ENCODE measurements at regions not wholly inside any gene's neighbourhood (a gene's known extent, or its start where the extent isn't known, plus 50 kb on each side); places are given as distances from the start of the nearest gene placed in this dataset.

DNA sequence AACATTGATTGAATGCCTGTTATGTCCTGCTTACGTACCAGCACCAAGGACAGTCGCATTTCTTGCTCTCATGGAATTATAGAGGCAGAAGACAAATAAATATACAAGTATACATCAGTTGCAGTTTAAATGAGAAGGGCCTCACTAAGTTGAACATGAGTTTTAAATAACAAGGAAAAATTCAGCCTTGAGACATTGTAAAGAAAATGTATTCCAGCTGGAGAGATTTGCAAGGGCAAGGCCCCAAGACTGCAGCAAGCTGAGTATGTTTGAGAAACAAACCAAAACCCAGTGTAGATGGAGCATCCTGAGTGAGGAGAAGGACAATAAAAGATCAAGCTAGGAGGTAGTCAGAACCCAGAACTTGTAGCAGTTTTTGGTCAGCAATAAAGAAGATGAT lies 123.2 kb upstream of the BMP5 start:
- Histone ChIP-seq H3K79me2 (ENCODE audit: low read length) (no peaks in the 10 kb centered on the region), H3K4me1 (ENCODE audit: low read length) (no peaks in the 10 kb centered on the region), H2AFZ (ENCODE audit: low read depth, low read length) (no peak overlapping the region), H3K36me3 (replicated peaks; ENCODE audit: low read depth, low read length) (no peaks in the 10 kb centered on the region), H3K27ac (ENCODE audit: low read length) (no peak overlapping the region), H3K27me3 (ENCODE audit: low read depth, low read length) (no peaks in the 10 kb centered on the region), H3K9ac (ENCODE audit: low read length) (no peak overlapping the region), H3K4me3 (ENCODE audit: low read length) (no peak overlapping the region), H3K4me2 (ENCODE audit: low read length) (no peak overlapping the region), H4K20me1 (ENCODE audit: insufficient read depth, low read length) (no peaks in the 10 kb centered on the region), H3K9me3 (ENCODE audit: insufficient read depth, low read length) (peaks cover 2% of the 10 kb centered on the region)
- no peak for TF ChIP-seq EZH2phosphoT487 (IDR thresholded peaks at IDR 0.05; ENCODE audit: low read depth)
- TF ChIP-seq, protein P1, sequence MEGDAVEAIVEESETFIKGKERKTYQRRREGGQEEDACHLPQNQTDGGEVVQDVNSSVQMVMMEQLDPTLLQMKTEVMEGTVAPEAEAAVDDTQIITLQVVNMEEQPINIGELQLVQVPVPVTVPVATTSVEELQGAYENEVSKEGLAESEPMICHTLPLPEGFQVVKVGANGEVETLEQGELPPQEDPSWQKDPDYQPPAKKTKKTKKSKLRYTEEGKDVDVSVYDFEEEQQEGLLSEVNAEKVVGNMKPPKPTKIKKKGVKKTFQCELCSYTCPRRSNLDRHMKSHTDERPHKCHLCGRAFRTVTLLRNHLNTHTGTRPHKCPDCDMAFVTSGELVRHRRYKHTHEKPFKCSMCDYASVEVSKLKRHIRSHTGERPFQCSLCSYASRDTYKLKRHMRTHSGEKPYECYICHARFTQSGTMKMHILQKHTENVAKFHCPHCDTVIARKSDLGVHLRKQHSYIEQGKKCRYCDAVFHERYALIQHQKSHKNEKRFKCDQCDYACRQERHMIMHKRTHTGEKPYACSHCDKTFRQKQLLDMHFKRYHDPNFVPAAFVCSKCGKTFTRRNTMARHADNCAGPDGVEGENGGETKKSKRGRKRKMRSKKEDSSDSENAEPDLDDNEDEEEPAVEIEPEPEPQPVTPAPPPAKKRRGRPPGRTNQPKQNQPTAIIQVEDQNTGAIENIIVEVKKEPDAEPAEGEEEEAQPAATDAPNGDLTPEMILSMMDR (IDR thresholded peaks at IDR 0.05; ENCODE audit: low read depth, low read length) = no peak

DNA sequence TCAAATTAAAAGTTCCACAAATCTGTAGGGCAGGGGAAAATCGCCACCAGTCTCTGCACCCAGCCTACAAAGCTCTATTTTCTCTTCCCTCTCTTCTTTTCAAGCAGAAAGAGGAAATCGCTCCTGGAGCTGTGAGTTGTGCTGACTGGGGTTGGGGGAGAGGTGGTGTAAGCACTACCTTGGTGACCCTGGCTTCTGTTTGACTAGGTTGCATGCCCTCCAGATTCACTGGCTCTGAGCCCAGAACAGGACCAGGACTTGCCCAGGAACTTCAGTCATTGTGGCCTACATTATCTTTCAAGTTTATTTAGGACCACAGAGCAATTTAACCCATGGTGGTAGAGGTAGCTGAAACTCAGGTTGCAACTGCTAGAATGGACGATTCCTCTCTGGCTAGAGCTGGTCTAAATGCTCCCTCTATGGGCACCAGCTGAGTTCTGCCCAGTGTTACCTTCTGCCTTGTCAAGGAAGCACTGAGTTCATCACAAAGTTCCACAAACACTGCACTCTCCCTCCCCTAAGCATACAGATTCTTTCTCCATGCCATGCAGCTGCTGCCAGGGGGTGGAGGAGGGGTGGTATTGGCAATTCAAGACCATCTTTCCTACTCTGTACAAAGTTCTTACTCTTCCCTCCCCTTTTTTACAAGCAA lies 122.0 kb upstream of the BMP5 start:
- Histone ChIP-seq H3K4me3 (ENCODE audit: low read length) (no peak overlapping the region), H3K9me3 (ENCODE audit: insufficient read depth, low read length) (peaks cover 10% of the 10 kb centered on the region), H3K36me3 (replicated peaks; ENCODE audit: low read depth, low read length) (no peaks in the 10 kb centered on the region), H3K4me2 (ENCODE audit: low read length) (no peak overlapping the region), H3K27me3 (ENCODE audit: low read depth, low read length) (no peaks in the 10 kb centered on the region), H3K9ac (ENCODE audit: low read length) (no peak overlapping the region), H3K79me2 (ENCODE audit: low read length) (no peaks in the 10 kb centered on the region), H3K27ac (ENCODE audit: low read length) (no peak overlapping the region), H2AFZ (ENCODE audit: low read depth, low read length) (0 out of 2 replicates have a peak overlapping the region, but pooled peaks have one; percentile 23), H4K20me1 (ENCODE audit: insufficient read depth, low read length) (no peaks in the 10 kb centered on the region), H3K4me1 (ENCODE audit: low read length) (no peaks in the 10 kb centered on the region)
- no peak for TF ChIP-seq EZH2phosphoT487 (IDR thresholded peaks at IDR 0.05; ENCODE audit: low read depth)
- TF ChIP-seq, protein P1 (IDR thresholded peaks at IDR 0.05; ENCODE audit: low read depth, low read length) = no peak

DNA sequence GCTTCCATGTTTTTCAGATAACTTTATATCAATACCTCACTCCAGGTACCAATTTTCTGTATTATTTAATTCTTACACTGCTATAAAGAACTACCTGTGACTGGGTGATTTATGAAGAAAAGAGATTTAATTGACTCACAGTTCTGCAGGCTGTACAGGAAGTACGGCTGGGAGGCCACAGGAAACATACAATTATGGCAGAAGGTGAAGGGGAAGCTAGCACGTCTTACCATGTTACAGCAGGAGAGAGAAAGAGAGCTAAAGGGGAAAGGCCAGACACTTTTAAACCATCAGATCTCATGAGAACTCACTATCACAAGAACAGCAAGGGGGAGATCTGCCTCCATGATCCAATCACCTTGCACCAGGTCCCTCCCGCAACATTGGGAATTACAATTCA lies 119.1 kb upstream of the BMP5 start:
- H4K20me1 ChIP-seq (ENCODE audit: insufficient read depth, low read length) = no peaks in the 10 kb centered on the region
- no peak overlapping the region for H3K9ac ChIP-seq (ENCODE audit: low read length)
- H3K4me3 ChIP-seq (ENCODE audit: low read length) = no peak overlapping the region
- no peak for TF ChIP-seq EZH2phosphoT487 (IDR thresholded peaks at IDR 0.05; ENCODE audit: low read depth)
- TF ChIP-seq, protein P1 (IDR thresholded peaks at IDR 0.05; ENCODE audit: low read depth, low read length) = no peak
- no peaks in the 10 kb centered on the region for H3K36me3 ChIP-seq (replicated peaks; ENCODE audit: low read depth, low read length)
- H3K4me1 ChIP-seq (ENCODE audit: low read length) = no peaks in the 10 kb centered on the region
- H3K79me2 ChIP-seq (ENCODE audit: low read length) = no peaks in the 10 kb centered on the region
- peaks cover 10% of the 10 kb centered on the region for H3K9me3 ChIP-seq (ENCODE audit: insufficient read depth, low read length)
- no peak overlapping the region for H3K4me2 ChIP-seq (ENCODE audit: low read length)
- no peak overlapping the region for H3K27ac ChIP-seq (ENCODE audit: low read length)
- H3K27me3 ChIP-seq (ENCODE audit: low read depth, low read length) = no peaks in the 10 kb centered on the region
- no peak overlapping the region for H2AFZ ChIP-seq (ENCODE audit: low read depth, low read length)

DNA sequence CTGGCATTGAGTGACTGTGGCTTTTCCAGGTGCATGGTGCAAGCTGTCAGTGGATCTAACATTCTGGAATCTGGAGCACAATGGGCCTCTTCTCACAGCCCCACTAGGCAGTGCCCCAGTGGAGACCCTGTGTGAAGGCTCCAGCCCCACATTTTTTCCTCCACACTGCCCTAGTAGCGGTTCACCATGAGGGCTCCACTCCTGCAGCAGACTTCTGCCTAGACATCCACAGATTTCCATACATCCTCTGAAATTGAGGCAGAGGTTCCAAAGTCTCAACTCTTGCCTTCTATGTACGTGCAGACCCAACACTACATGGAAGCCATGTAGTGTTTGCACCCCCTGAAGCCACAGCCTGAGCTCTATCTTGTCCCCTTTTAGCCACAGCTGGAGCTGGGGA lies 118.0 kb upstream of the BMP5 start:
- H3K4me1 ChIP-seq (ENCODE audit: low read length) = no peaks in the 10 kb centered on the region
- H4K20me1 ChIP-seq (ENCODE audit: insufficient read depth, low read length) = no peaks in the 10 kb centered on the region
- H3K4me3 ChIP-seq (ENCODE audit: low read length) = no peak overlapping the region
- H3K4me2 ChIP-seq (ENCODE audit: low read length) = no peak overlapping the region
- TF ChIP-seq EZH2phosphoT487 (IDR thresholded peaks at IDR 0.05; ENCODE audit: low read depth) = no peak
- TF ChIP-seq, protein P1 (IDR thresholded peaks at IDR 0.05; ENCODE audit: low read depth, low read length) = no peak
- no peaks in the 10 kb centered on the region for H3K27me3 ChIP-seq (ENCODE audit: low read depth, low read length)
- H3K9ac ChIP-seq (ENCODE audit: low read length) = no peak overlapping the region
- no peak overlapping the region for H2AFZ ChIP-seq (ENCODE audit: low read depth, low read length)
- no peak overlapping the region for H3K27ac ChIP-seq (ENCODE audit: low read length)
- no peaks in the 10 kb centered on the region for H3K36me3 ChIP-seq (replicated peaks; ENCODE audit: low read depth, low read length)
- peaks cover 10% of the 10 kb centered on the region for H3K9me3 ChIP-seq (ENCODE audit: insufficient read depth, low read length)
- no peaks in the 10 kb centered on the region for H3K79me2 ChIP-seq (ENCODE audit: low read length)

Data from OCI-LY3 (cell line).